ENCODE measurements at regions not wholly inside any gene's neighbourhood (a gene's known extent, or its start where the extent isn't known, plus 50 kb on each side); places are given as distances from the start of the nearest gene placed in this dataset.
A peak's percentile ranks its signal among the peaks of the same experiment; 100 is the strongest.

DNA sequence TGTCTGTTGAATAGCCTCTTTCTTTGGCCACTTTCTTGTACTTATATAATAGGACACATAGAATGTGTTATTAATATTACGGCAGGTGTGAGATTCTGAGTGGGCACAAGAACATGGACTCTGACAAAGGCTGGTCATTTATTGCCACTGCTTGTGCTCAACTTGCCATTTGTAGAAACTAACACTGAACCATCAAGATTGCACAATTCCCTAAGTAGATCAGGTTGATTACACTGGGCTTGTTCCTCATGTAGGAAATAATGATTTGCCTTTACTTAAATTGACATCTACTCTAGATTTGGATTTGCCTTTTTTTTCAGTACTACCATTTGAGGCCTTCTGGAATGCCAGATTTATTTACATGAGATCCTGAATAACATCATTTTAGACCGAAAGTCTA, 342.7 kb upstream of the CWC22 start:
- no peak for DNase-seq

DNA sequence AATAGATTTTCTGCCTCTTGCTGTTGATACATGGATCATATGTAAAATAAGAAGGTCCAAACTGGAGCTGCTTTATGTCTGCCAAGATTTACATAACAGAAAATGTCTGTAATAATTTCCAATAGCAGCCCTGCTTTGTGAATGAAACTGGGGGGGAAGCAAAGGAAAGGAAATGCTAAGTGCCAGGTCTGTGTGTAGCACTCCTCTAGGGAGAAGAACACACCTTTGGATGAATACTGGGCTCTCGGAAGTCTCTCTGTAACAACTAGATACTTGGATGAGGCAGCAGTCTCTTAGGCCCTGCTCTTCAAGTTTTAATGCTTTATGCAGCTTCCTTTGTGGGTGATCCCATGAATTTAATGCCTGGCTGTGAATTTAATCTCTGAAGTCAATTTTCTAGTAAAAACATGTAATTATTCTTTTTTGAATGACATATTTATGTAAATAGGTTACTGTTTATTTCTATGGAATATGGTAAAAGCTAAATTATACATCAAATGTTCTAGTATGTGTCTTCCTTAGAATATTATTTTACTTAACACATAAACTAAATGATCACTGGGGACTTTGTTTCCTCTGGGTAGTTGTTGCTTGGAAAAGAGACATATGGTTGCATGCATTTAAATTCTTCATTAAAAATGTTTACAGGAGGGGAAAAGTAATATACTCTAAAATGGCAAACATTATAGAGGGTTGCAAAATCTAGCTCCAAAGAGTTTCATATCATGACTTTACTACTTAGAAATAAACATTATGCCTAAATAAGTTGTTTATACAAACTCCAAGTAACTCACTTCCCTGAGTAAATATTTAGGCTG, 336.6 kb upstream of the CWC22 start:
- DNase-seq: no peak

DNA sequence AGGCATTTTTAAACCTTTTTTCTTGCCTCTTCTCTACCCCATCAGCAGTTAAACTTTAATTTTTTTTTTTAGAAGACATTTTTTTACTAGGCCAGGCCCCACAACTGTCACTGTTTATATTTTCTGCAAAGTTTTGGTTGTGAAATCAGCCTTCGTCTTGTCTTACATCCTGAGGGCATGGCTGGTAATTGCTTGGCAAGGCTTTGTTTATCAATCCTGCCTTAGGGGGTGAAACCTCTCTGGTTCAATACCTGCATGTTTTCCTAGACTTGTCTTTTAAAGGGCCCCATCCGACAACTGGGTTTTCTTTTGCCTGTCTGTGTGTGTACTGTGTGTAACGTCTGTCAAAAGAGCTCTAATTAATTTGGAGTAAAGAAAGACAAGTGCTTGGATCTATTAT, 330.0 kb upstream of the CWC22 start:
- no peak for DNase-seq

DNA sequence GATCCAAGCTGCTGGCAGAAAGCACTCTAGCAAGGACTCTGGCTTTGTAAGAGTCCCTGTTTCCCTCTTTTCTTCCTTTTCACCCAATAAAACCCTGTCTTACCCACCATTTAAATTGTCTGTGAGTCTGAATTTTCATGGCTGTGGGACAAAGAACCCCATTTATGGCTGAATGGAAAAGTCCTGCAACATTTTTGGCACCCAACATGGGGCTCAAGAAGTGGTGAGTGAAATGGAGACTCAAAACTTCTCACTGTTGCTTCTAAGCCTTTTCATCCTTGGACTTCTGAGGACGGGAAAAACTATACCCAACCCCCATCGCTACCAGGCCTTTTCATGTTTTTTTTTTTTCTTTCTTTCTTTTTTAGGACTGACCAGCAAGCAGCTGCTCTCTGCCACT, 329.5 kb upstream of the CWC22 start:
- no peak for DNase-seq

DNA sequence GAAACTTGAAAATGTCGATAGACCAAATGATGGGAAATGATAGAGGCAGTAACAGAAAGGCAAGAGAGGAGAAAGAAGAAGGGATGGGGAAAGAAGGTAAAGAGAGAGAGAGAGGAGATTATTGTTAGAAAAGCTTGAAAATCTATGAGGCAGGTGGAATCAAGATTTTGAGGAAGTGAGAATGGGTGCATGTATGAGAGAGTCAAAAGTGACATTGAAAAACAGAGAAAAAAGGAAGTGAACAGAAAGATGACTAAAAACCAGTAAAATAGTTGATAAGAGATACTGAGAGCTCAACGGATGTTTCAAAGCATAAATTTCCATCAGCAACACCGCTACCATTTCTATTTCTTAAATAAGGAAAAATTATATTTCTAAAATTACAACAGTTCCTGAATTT, 327.4 kb upstream of the CWC22 start:
- no peak for DNase-seq

DNA sequence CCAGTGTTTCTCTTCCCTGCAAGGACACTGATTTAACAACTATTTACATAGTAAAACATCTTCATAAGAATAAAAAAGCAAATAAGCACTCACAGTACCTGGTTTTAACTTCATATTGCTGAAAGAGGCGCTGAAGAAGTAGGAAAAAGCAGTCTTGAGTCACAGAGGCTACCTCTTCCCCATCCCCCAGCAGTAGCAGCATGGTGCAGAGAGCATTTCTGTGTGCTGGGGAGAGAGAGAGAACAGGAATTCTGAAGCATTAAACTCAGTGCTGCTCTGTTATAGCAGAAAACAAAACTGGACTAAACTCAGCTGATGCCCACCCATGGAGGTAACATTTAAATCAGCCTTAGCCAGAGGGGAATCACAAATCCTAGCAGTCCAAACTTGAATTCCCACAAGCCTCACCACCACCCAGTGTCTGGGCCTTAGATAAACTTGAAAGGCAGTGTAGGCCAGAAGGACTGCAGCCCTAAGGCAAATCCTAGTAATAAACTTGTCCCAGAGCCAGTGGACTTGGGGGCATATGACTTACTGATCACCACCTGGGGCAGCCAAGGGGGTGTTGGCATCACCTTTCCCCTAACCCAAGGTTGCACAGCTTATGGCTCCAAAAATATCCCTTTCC, 321.8 kb upstream of the CWC22 start:
- no peak for DNase-seq

DNA sequence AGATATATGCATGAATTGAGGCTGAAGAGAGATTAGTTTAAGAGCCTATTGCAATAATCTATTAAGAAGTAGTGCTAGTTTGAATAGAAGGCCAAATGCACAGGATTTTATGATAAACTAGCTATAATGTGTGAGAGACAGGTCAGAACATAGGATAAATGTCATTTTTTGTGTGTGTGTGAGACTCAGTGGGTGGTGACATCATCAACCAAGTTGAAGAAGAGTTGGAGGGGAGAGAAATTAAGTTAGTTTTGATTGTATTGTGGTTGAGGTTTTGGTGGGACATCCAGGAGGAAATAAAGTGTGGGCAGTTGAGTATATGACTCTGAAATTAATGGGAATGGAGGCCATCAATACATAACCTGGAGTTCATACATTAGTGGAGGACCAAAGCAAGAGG, 320.1 kb upstream of the CWC22 start:
- no peak for DNase-seq

DNA sequence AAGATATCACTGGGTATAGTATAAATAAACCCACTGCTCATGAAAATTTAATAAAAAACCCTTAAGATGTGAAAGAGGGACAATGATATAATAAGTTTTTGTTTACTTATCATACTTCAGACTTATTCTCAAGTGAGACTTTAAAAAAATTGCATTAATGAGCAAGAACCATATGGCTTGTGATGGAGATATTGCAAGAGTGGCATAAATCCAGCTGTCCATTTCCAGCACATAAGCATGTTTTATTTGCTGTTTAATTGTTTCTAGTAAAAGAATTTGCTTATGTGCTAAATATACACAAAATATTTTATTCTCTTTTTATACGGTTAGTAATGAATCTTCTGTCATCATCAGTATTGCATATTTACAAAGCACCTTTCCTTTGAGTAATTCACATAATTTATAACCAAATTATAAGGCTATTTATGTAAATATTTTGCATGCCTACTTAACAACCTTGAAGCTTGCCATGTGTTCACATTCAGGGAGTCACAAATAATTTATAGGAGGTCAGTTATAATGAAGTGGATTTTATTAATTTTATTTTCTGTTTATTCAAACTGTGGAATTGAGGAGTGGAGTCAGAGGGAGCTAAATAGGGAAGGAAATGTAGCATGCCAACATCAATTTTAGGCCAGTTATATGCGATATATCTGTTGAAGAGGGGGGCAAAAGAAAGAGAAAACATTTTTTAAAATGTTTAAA, 318.5 kb upstream of the CWC22 start:
- DNase-seq: no peak

DNA sequence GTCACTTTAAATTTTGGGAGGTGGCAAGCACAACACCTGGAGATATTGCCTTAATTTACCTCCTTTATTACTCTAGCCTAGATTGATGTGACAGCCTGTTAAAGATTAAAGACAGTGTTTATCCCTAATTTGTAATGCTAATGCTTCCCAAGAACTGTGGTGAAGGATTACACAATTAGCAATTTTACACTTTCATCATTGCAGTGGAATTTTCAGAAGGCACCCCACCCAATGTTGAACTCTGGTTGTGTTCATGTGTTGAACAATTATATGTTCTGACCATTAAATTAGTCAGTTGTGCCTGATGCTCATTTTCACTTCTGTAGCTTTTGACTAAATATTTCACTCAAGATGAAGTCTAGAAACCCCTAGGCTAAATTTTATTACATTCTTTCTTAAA, 317.1 kb upstream of the CWC22 start:
- no peak for DNase-seq

DNA sequence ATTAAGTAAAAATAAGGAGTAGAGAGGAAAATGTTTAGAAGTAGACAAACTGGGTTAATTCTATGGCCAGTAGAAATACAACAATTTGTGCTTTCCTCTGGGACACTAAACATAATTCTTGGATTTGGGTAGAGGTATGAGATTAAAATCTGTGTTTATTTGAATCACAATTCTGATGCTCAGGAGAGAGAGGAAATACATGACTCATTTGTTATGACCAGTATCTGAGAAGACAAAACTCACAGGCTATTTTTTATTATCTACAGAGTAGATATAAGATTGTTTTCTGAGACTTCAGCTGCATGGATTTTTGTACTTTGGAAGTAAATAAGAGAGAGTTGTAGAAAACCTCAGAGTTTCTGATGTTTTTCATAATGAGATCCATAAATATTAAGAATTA, 315.7 kb upstream of the CWC22 start:
- DNase-seq: peak; percentile 0

DNA sequence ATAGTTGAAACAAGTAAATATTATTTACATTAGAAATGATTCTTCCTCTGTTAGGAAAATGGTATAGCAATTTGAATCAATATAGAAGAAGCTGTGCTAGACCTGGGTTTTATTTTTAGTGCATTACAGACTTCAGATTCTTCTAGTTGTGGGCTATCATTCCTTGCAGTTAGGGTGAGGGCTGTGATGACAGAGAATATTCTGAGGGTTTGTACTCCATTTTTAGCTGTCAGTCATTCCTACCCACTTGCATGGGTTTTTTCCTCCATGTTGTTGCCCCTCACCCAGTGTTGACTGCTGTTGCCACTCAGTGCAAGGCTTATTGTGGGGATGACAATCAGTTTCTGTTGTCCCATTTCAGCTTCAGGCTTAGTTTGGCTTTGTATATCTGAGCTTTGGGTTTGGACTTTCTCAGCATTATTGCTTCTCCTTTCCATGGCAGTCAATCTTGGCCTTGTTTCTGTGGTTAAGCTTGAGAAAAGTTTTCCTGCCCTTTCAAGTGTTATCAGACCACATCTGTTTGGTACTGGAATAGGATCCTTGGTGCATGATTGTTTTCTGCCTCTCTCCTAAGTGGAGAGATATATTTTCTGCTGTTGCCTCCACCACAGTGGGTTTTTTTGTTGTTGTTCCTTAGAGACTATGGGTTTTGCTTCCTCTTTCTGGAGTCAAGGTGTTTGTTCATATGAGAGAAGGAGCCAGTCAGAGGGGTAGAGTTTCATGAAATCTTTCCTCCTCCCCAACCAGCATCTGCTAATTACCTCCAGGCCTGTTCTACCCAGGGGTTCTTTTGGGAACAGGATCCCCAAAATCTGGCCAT, 312.7 kb upstream of the CWC22 start:
- no peak for DNase-seq

DNA sequence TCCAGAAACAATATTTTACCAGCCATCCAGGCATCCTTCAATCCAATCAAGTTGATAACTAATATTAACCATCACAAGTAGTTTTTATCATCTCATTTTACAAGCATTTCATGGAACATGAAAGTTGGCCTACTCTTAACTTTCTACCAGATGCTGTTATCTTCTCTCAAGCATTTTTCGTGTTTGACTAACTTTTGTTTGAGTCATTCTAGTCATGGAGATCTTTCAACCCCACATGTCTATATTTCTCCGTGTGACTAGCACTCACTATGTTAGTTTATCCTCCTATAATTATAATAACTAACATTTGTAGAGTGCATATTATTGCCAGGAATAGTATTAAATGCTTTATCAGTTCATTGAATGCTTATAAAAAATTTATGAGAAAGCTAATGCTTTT, 307.0 kb upstream of the CWC22 start:
- DNase-seq: peak; percentile 4

DNA sequence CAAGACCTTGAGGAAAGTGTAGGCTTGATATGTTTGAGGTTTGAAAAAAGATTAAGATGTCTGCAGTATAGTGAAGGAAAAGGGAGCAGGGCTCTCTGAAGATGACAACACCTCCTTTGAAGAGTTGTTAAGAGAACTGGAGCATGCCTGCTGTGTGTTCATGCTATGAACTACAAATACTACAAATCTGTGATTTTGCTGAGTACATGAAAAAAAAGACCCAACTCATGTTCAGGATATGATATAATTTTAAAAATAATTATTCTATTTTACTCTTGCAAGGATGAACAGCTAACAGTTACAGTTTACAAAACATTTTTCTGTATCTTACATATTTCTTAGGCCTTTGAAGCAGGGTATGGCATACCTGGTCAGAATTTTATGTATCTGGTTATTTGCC, 305.4 kb upstream of the CWC22 start:
- DNase-seq: no peak

DNA sequence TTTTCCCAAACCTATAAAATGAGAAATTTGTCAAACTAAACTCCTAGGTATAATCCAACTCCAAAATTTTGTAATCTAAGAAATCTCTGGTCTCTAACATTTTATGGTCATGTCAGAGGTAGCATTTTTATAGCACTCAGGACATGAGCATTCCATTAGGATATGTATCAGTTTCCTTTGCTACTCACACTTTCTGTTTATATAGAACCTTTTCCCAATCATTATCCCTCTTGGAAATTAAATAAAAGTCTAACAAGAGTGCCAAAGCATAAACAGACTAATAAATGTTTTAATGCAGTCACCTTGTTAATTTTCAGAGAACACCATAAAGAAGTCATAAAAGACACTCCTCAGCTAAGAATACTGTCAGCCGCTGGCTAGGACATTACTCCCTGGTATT, 300.0 kb upstream of the CWC22 start:
- DNase-seq: no peak

DNA sequence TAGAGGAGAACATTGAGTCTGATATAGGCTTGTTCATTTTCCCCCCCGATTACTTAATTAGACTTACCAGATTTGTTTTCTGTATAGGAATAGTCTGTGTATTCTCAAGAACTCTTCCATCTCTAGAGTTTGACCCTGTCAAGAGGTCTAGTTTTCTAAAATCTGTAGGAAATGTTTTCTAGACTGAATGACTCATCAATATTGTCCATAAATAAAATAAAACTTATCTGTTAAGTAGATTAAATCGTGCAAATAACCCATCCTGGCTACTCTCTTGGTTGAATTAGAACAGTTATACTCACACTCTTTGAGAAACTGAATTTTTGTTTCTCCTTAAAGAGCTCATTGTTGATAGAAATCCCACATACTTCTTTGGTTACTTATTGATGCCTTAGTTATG, 299.2 kb upstream of the CWC22 start:
- no peak for DNase-seq

DNA sequence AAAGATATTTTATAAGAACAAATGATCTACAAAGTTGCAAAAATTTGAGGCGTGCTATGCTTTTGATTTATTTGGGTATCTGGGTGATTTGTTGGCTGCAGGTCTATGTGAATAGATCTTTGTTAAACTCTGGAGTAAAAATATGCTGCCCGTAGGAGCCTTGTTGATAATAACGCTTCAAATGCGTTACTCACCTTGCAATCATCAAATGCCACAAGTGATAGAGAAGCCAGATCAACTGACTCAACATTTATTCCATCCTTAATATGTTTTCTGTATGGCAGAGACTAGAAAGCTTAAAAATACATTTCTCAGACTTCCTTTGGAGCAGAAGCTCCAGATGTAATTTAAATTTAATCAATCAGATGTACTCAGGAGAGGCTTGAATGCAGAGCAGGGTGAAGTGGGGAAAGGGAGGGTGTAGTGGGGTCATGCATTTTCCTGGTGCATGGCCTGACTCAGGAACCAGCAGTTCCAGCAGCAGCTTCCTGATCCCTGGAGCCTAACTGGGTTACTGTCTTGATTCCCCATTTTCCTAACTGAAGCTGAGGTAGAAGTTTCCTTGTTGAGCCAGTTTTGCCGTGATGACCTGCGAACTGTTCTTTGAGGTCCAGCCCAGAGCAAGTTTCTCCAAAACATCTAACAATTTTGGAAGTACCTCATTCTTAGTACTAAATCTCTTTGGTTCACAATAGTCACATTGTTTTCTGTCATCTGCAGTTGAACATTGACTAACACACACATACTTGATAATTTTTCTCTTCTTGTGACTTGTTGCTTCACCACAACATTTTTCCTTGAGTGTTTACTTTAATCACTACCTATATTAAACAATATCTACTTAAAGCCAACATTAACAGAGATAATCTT, 284.7 kb upstream of the CWC22 start:
- DNase-seq: peak; percentile 62

DNA sequence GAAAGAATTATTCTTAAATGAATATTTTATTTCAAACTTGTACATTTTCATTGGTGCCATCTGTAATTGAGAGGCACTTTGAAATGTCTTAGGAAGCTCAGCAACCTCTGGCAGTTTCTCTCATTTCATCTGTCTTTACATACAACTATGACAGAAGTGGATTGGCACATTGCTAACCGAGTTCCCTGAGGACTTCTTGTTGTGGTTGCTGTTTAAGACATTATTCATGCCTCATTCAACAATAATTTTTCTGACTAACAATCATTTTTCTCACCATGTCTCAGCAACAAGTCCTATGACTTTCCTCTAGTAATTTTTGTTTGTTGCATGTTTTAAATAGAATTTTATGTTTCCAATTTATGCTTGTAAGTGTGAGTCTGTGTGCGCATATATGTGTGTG, 284.0 kb upstream of the CWC22 start:
- peak; percentile 80 for DNase-seq

DNA sequence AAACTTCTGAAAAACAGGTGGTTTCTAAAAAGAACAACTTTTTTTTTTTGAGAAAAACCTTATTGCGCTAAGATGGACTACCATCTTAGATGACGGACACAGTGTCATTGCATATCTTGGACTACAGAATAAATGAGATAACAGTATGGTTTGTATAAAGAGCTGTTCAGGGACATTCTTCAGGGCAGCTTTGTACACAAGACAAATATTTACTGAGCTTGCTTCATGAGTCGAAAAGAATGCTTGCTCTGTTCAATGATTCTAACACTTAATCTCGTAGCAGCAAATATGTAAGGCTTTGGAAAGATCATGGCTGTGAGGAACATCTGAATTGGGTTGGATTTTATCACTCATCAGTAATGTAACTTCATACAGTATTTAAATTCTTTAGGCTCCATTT, 282.5 kb upstream of the CWC22 start:
- no peak for DNase-seq

DNA sequence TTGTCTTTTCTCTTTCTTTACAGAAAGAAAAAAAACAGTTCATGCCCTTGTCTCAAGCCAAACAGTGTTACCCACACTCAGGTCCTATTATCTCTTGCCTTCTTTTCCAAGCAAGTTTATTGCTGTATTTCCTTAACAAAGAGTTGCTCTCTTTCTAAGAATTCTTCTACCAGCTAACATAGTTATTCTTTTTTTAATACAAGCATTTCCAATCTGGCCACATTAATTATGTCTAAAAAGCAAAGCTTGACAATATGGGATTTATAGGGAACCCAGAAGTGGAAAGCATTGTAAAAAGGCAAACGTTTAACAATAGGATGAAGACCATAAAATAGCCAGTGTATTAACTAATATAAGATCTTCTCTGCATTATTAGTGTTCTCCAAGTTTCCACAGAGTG, 272.5 kb upstream of the CWC22 start:
- no peak for DNase-seq

DNA sequence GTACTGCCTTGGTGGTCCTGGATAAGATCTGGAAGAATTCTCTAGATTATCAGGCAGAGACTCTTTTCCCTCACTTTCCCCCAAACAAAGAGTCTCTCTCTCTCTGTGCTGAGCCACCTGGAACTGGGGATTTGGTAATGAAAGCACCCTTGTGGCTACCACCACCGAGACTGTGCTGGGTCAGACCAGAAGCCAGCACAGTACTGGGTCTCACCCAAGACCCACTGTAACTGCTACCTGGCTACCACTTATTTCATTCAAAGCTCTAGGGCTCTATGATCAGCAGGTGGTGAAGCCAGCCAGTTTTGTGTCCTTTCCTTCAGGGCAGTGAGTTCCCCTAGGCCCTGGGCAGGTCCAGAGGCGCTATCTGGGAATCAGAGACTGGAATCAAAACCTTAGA, 269.6 kb upstream of the CWC22 start:
- DNase-seq: no peak

DNA sequence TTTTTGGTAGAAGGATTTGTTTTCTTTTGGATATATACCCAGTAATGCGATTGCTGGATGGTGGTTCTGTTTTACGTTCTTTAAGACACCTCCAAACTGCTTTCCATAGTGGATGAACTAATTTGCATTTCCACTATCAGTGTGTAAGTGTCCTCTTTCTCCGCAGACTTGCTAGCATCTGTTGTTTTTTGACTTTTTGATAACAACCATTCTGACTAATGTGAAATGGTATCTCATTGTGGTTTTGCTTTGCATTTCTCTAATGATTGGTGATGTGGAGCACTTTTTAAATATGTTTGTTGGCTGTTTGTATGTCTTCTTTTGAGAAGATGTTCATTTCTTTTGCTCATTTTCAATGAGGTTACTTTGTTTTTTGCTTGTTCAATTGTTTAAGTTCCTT, 260.9 kb upstream of the CWC22 start:
- DNase-seq: no peak

DNA sequence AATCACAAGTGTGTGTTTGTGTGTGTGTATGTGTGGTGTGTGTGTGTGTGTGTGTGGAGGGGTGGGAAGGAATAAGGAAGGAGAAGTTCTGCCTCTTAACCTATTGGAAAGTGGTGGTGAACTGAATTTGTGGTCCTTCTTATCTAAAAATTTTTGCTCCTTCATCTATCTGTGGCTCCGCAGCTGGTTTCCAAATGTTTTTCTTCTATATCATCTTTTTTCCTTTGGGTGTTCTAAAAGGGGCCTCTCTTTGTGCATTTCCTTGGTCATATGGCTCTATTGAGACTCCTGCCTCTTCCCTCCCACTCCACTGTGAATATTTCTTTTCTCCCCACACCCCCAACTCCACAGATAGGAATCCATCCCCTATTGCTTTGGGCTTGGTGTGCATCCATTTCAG, 254.9 kb upstream of the CWC22 start:
- no peak for DNase-seq
